Esophagus muscularis mucosa (tissue), 4 donors: ENCODE measurements at regions not wholly inside any gene's neighbourhood (a gene's known extent, or its start where the extent isn't known, plus 50 kb on each side); places are given as distances from the start of the nearest gene placed in this dataset.

Source experiments
- CTCF ChIP-seq, 3 experiments: fragments of 200-600 bp in 2 of 3; fragments of 450-650 bp in 1 of 3; sonication (generic) in 2 of 3; IDR thresholded peaks; one replicate each; pipeline ENCODE4 v1.5.1; 2017 to 2019; ENCODE audit warnings: antibody characterized with exemption in 3 of 3, mild to moderate bottlenecking in 2 of 3, moderate library complexity in 1 of 3
- EP300 ChIP-seq: sonication (generic); formaldehyde crosslinking; IDR thresholded peaks from one replicate; pipeline ENCODE4 v1.6.1; 2017; ENCODE audit warnings: antibody characterized with exemption
- POLR2A ChIP-seq: fragments of 450-650 bp; IDR thresholded peaks from one replicate; pipeline ENCODE4 v1.6.1; 2017; ENCODE audit warnings: antibody characterized with exemption, moderate library complexity, mild to moderate bottlenecking, low read depth

DNA sequence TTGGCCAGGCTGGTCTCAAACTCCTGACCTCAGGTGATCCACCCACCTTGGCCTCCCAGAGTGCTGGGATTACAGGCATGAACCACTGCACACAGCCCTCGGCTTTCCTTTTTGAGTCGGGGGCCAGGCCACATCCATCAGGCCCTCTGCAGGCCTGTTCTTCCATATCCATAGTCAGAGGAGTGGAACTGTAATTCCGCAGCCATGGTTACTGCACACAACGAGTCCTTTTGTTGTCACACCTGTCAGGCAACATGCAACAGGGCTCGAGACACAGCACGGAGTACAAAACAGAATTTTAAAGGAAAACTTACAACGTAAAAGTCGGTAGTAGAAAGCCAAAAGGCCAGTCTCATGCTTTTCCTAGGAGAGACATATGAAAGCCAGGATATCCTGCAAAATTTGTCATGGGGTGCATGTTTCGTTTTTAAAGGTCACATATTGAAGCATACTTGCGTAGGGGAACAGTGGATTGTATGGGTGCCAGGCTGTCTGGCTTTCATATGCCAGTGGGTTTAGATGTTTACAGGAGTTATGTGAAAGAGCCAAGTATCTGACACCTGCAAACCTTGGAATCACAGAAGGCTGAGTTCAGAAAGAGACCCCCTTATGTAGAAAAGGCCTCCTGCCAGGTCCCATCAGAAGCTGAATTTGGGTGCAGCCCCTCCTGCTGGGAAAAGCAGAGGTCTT lies 63.2 kb upstream of the LPP start:
- TF ChIP-seq CTCF (IDR thresholded peaks at IDR 0.05), result no peak
- no peak for TF ChIP-seq POLR2A
- no peak for TF ChIP-seq EP300
